Neural cell (in vitro differentiated cells): ENCODE measurements at regions not wholly inside any gene's neighbourhood (a gene's known extent, or its start where the extent isn't known, plus 50 kb on each side); places are given as distances from the start of the nearest gene placed in this dataset.

Experiments
- H2AFZ ChIP-seq: fragments of 200-600, 300-800 bp; sonication (generic), shearing (Covaris generic); 2 replicates; pipeline ENCODE4 v1.6.0; 2014; ENCODE audit warnings: low read depth, mild to moderate bottlenecking, antibody characterized with exemption, low read length, moderate library complexity
- H3F3A ChIP-seq: fragments of 200-600 bp; shearing (Covaris generic); 2 replicates; pipeline ENCODE4 v1.6.1; 2016; ENCODE audit warnings: mild to moderate bottlenecking, moderate library complexity, mixed read lengths, antibody characterized with exemption, low read length; ENCODE audit not compliant: insufficient read depth, poor library complexity, severe bottlenecking
- H3K27ac ChIP-seq: fragments of 200-600, 300-800 bp; sonication (generic), shearing (Covaris generic); 2 replicates; pipeline ENCODE4 v1.5.1; 2014; ENCODE audit warnings: mild to moderate bottlenecking, low read length, moderate library complexity
- H3K27me3 ChIP-seq: fragments of 300-800, 200-600 bp; sonication (generic), shearing (Covaris generic); 2 replicates; pipeline ENCODE4 v1.6.0; 2014; ENCODE audit warnings: mild to moderate bottlenecking, low read depth, low read length, moderate library complexity; ENCODE audit not compliant: insufficient read depth
- H3K36me3 ChIP-seq: fragments of 300-800, 200-600 bp; sonication (generic), shearing (Covaris generic); 2 replicates; pipeline ENCODE4 v1.5.1; 2014; ENCODE audit warnings: mild to moderate bottlenecking, antibody characterized with exemption, low read length, moderate library complexity; ENCODE audit not compliant: insufficient read depth
- H3K4me2 ChIP-seq: fragments of 300-800, 200-600 bp; sonication (generic), shearing (Covaris generic); 2 replicates; pipeline ENCODE4 v1.6.0; 2014; ENCODE audit warnings: mild to moderate bottlenecking, low read length
- H3K4me3 ChIP-seq: fragments of 300-800, 200-600 bp; sonication (generic), shearing (Covaris generic); 2 replicates; pipeline ENCODE4 v1.5.1; 2014; ENCODE audit warnings: mild to moderate bottlenecking, low read length, moderate library complexity
- H3K79me2 ChIP-seq: fragments of 200-600 bp; shearing (Covaris generic); replicated peaks from 2 replicates; pipeline ENCODE4 v1.6.0; 2014; ENCODE audit warnings: mild to moderate bottlenecking, low read length, moderate library complexity; ENCODE audit not compliant: insufficient read depth
- H3K9ac ChIP-seq: fragments of 300-800, 200-600 bp; sonication (generic), shearing (Covaris generic); 2 replicates; pipeline ENCODE4 v1.6.1; 2016; ENCODE audit warnings: mild to moderate bottlenecking, low read length, mixed read lengths
- H3K9me2 ChIP-seq: fragments of 200-600 bp; shearing (Covaris generic); 2 replicates; pipeline ENCODE4 v1.6.1; 2016; ENCODE audit warnings: mild to moderate bottlenecking, low read length, mixed read lengths; ENCODE audit not compliant: insufficient read depth
- H3K9me3 ChIP-seq: fragments of 200-600, 300-800 bp; sonication (generic), shearing (Covaris generic); 2 replicates; pipeline ENCODE4 v1.6.1; 2016; ENCODE audit warnings: mild to moderate bottlenecking, mixed run types, low read length, moderate library complexity, mixed read lengths
- H4K20me1 ChIP-seq: fragments of 200-600 bp; shearing (Covaris generic); 2 replicates; pipeline ENCODE4 v1.6.1; 2016; ENCODE audit warnings: mild to moderate bottlenecking, mixed run types; ENCODE audit not compliant: insufficient read depth
- CTCF ChIP-seq: fragments of 450-650 bp; IDR thresholded peaks from 2 replicates; pipeline ENCODE4 v1.5.1; 2014; ENCODE audit warnings: antibody characterized with exemption, mild to moderate bottlenecking, moderate library complexity; ENCODE audit not compliant: poor library complexity, severe bottlenecking
- EP300 ChIP-seq: fragments of 450-650 bp; conservative IDR thresholded peaks from 2 replicates; pipeline ENCODE4 v1.6.1; 2014; ENCODE audit warnings: antibody characterized with exemption, mild to moderate bottlenecking, moderate library complexity; ENCODE audit not compliant: poor library complexity, severe bottlenecking
- EZH2 ChIP-seq: fragments of 200-600, 300-800 bp; shearing (Covaris generic), sonication (generic); IDR thresholded peaks from 2 replicates; pipeline ENCODE4 v1.6.1; 2014; ENCODE audit warnings: antibody characterized with exemption, low read length, borderline replicate concordance, mild to moderate bottlenecking; ENCODE audit not compliant: insufficient read depth, poor library complexity, severe bottlenecking
- MXI1 ChIP-seq: fragments of 450-650 bp; conservative IDR thresholded peaks from 2 replicates; pipeline ENCODE4 v1.6.1; 2014; ENCODE audit warnings: antibody characterized with exemption, mild to moderate bottlenecking; ENCODE audit not compliant: poor library complexity, severe bottlenecking
- POLR2AphosphoS5 ChIP-seq: IDR thresholded peaks from 2 replicates; pipeline ENCODE4 v1.6.1; 2012
- RAD21 ChIP-seq: fragments of 450-650 bp; conservative IDR thresholded peaks from 2 replicates; pipeline ENCODE4 v1.6.1; 2014; ENCODE audit warnings: antibody characterized with exemption, mild to moderate bottlenecking, moderate library complexity
- REST ChIP-seq: IDR thresholded peaks from 2 replicates; pipeline ENCODE4 v1.6.1; 2012; ENCODE audit warnings: borderline replicate concordance
- SMC3 ChIP-seq: fragments of 450-650 bp; conservative IDR thresholded peaks from 2 replicates; pipeline ENCODE4 v1.6.1; 2014; ENCODE audit warnings: antibody characterized with exemption, mild to moderate bottlenecking, moderate library complexity; ENCODE audit not compliant: poor library complexity
- TAF1 ChIP-seq: IDR thresholded peaks from 2 replicates; pipeline ENCODE4 v1.6.1; 2012; ENCODE audit warnings: low read depth

GRCh38 chr11:25615841-25616240 is 716.1 kb upstream of the ANO3 start:
- Histone ChIP-seq H3K27ac (no peak overlapping the region), H3K9ac (no peak overlapping the region)
- TF ChIP-seq EP300 (no peak), SMC3 (no peak), REST (no peak), EZH2 (no peak), RAD21 (no peak), POLR2AphosphoS5 (no peak), TAF1 (no peak), MXI1 (no peak), CTCF (no peak)

GRCh38 chr11:25625094-25625493 is 706.8 kb upstream of the ANO3 start:
- Histone ChIP-seq H3K79me2 (no peaks in the 10 kb centered on the region), H2AFZ (no peak overlapping the region), H4K20me1 (no peaks in the 10 kb centered on the region), H3K9me2 (no peaks in the 10 kb centered on the region), H3K4me3 (no peak overlapping the region), H3F3A (no peaks in the 10 kb centered on the region), H3K9ac (no peak overlapping the region), H3K27me3 (no peaks in the 10 kb centered on the region), H3K27ac (no peak overlapping the region), H3K9me3 (no peaks in the 10 kb centered on the region), H3K4me2 (no peak overlapping the region), H3K36me3 (no peaks in the 10 kb centered on the region)
- TF ChIP-seq EP300 (no peak), POLR2AphosphoS5 (no peak), SMC3 (no peak), TAF1 (no peak), REST (no peak), CTCF (no peak), MXI1 (no peak), EZH2 (no peak), RAD21 (no peak)

More at GRCh38 chr11:25615841-25616240, 716.1 kb upstream of the ANO3 start:
- Histone ChIP-seq H3K4me3 (no peak overlapping the region), H3K9me2 (no peaks in the 10 kb centered on the region), H3K36me3 (no peaks in the 10 kb centered on the region), H3K79me2 (no peaks in the 10 kb centered on the region), H3K27me3 (no peaks in the 10 kb centered on the region), H3K9me3 (no peaks in the 10 kb centered on the region), H3F3A (no peaks in the 10 kb centered on the region), H2AFZ (no peak overlapping the region), H3K4me2 (no peak overlapping the region), H4K20me1 (no peaks in the 10 kb centered on the region)
